HEK293T (cell line): ENCODE measurements at regions not wholly inside any gene's neighbourhood (a gene's known extent, or its start where the extent isn't known, plus 50 kb on each side); places are given as distances from the start of the nearest gene placed in this dataset.

Experiments
- CTCF ChIA-PET: fragments of 350-600 bp; formaldehyde crosslinking; extraction: SDS; loops from one replicate; lab custom pipeline; 2021; ENCODE audit warnings: antibody characterized with exemption, inconsistent platforms; lab: Yijun Ruan, JAX
- POLR2A ChIA-PET: fragments of 350-600 bp; formaldehyde crosslinking; extraction: SDS; loops from one replicate; lab custom pipeline; 2020; ENCODE audit warnings: antibody characterized with exemption, inconsistent platforms; lab: Yijun Ruan, JAX
- DNase-seq: peaks from one replicate; pipeline ENCODE4 v3.0.0; 2012; ENCODE audit warnings: mixed read lengths; ENCODE audit errors: extremely low spot score
- ARNT ChIP-seq: fragments of 450-650 bp; IDR thresholded peaks from 2 replicates; pipeline ENCODE4 v1.6.1; 2017; ENCODE audit warnings: mild to moderate bottlenecking
- BHLHE40 ChIP-seq: fragments of 450-650 bp; IDR thresholded peaks from 2 replicates; pipeline ENCODE4 v1.6.1; 2016; ENCODE audit warnings: mild to moderate bottlenecking, moderate library complexity, borderline replicate concordance
- CTBP1 ChIP-seq: fragments of 450-650 bp; IDR thresholded peaks from 2 replicates; pipeline ENCODE4 v1.6.1; 2016; ENCODE audit warnings: borderline replicate concordance
- ELF4 ChIP-seq: fragments of 450-650 bp; IDR thresholded peaks from 2 replicates; pipeline ENCODE4 v1.6.1; 2017; ENCODE audit warnings: antibody characterized with exemption
- FOXA1 ChIP-seq: fragments of 450-650 bp; IDR thresholded peaks from 2 replicates; pipeline ENCODE4 v1.6.1; 2016; ENCODE audit warnings: mild to moderate bottlenecking
- FOXK2 ChIP-seq: fragments of 450-650 bp; IDR thresholded peaks from 2 replicates; pipeline ENCODE4 v1.6.1; 2016; ENCODE audit warnings: mild to moderate bottlenecking
- FOXM1 ChIP-seq: fragments of 450-650 bp; IDR thresholded peaks from 2 replicates; pipeline ENCODE4 v1.6.1; 2017; ENCODE audit warnings: mild to moderate bottlenecking, borderline replicate concordance
- HDGF ChIP-seq: fragments of 450-650 bp; IDR thresholded peaks from 2 replicates; pipeline ENCODE4 v1.6.1; 2017; ENCODE audit warnings: antibody characterized with exemption, borderline replicate concordance
- L3MBTL2 ChIP-seq: fragments of 450-650 bp; conservative IDR thresholded peaks from 2 replicates; pipeline ENCODE4 v1.6.1; 2016; ENCODE audit warnings: mild to moderate bottlenecking
- LEF1 ChIP-seq: fragments of 450-650 bp; IDR thresholded peaks from 2 replicates; pipeline ENCODE4 v1.6.1; 2017; ENCODE audit warnings: mild to moderate bottlenecking, borderline replicate concordance
- NFRKB ChIP-seq: fragments of 450-650 bp; IDR thresholded peaks from 2 replicates; pipeline ENCODE4 v1.6.1; 2016; ENCODE audit warnings: mild to moderate bottlenecking, moderate library complexity
- SP1 ChIP-seq: fragments of 450-650 bp; IDR thresholded peaks from 2 replicates; pipeline ENCODE4 v1.6.1; 2017
- SUZ12 ChIP-seq: fragments of 450-650 bp; IDR thresholded peaks from 2 replicates; pipeline ENCODE4 v1.6.1; 2016; ENCODE audit warnings: mild to moderate bottlenecking
- TARDBP ChIP-seq: fragments of 450-650 bp; IDR thresholded peaks from 2 replicates; pipeline ENCODE4 v1.6.1; 2016
- ZNF384 ChIP-seq: fragments of 450-650 bp; IDR thresholded peaks from 2 replicates; pipeline ENCODE4 v1.6.1; 2016
- TF ChIP-seq, protein P1 (sequence below): fragments of 450-650 bp; IDR thresholded peaks from 2 replicates; pipeline ENCODE4 v1.6.1; 2016

DNA sequence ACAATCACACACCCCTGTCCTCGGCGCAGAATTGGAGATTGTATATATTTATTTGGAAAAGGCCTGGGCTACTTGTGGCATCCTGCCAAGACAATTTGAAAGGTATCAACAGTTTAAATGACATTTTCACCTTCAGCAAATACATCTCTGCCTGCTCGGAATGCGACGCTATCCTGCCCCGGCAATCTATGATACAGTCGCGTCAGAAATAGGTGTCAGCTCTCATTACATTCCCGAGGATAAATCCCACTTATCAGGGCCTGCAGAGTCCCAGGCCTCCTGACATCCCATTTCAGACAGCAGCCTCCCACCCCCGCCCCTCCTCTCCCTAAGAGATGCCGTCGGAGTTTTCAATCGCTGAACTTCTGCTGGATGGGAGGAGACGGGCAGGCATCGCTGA lies 114.7 kb downstream of the BRD1 start:
- ChIA-PET POLR2A (no interaction called here), CTCF (no interaction called here)
- TF ChIP-seq NFRKB (no peak), FOXM1 (no peak), ZNF384 (no peak), L3MBTL2 (no peak), SUZ12 (no peak), FOXA1 (no peak), BHLHE40 (no peak), HDGF (no peak), ELF4 (no peak), LEF1 (no peak), ARNT (no peak), CTBP1 (no peak), SP1 (no peak)
- TF ChIP-seq, protein P1, sequence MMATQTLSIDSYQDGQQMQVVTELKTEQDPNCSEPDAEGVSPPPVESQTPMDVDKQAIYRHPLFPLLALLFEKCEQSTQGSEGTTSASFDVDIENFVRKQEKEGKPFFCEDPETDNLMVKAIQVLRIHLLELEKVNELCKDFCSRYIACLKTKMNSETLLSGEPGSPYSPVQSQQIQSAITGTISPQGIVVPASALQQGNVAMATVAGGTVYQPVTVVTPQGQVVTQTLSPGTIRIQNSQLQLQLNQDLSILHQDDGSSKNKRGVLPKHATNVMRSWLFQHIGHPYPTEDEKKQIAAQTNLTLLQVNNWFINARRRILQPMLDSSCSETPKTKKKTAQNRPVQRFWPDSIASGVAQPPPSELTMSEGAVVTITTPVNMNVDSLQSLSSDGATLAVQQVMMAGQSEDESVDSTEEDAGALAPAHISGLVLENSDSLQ: no peak
- no peak for DNase-seq

DNA sequence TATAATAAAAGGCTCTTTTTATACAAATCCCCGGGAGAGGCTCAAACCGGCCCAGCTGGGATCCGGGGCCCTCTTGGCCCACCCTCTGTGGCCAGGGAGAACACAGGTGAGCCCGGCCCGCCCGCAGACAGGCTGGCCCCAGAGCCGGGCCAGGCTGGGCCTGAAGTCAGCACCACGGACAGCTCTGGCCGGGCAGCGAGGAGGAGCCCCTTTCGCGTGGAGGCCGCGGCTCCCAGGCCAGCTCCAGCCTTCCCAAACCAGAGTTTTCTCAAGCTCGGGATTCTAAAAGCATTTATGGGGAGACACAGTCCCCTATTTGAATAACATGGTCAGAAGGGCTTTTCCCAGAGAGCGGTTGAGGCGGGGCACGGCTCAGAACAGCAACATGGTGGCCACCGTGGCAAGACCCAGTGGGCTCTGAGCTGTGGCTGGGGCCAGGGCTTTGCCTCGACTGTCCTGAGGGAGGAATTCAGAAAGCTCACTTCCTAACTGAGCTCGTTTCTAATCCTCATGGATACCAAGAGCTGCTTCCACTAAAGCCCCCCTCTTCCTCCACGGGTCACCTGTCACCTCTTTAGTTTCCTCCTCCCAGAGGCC lies 115.4 kb downstream of the BRD1 start:
- POLR2A ChIA-PET: no interaction called here
- DNase-seq: peak; percentile 36
- no peak for TF ChIP-seq CTBP1
- CTCF ChIA-PET: no interaction called here

DNA sequence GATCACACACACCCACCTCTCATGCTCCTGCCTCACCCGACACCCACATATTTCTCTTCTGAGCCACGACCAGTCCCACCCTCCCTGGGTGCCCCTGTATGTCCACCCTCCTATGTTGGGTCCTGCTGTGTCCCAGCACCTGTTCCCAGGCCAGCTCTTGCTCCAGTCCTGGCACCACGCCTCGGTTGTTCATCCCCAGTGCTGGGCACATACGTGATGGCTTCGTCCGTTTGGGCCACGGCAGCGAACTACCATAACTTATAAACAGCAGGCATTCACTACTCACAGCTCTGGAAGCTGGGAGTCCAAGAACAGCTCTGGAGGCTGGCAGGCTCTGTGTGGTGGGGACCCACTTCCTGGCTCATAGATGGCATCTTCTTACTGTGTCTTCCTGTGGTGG lies 116.9 kb downstream of the BRD1 start:
- POLR2A ChIA-PET: no interaction called here
- CTCF ChIA-PET: no interaction called here
- TF ChIP-seq CTBP1: no peak
- TF ChIP-seq TARDBP: no peak
- no peak for TF ChIP-seq ELF4
- no peak for TF ChIP-seq SUZ12
- no peak for TF ChIP-seq FOXM1
- no peak for TF ChIP-seq HDGF
- no peak for TF ChIP-seq ZNF384
- no peak for TF ChIP-seq ARNT
- TF ChIP-seq L3MBTL2: no peak
- no peak for TF ChIP-seq FOXA1
- TF ChIP-seq, protein P1: no peak
- TF ChIP-seq NFRKB: no peak
- no peak for TF ChIP-seq LEF1
- no peak for TF ChIP-seq FOXK2
- DNase-seq: no peak

DNA sequence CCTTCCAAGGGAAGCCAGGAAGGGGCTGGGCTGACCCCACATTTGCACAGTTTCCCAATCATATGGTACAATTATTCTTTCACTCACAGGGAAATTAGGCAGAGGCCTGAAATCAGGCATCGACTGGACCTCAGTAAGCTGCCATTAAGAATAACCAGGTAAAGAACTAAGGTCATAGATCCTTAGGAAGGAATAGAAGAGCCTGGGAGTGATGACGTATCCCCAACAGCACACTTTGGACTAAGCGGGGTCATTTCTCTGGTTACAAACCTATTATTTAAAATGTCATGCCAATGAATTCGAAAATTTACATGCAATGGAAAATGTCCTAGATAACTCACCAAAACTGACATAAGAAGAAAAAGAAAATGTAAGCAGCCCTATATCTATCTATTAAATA lies 118.2 kb downstream of the BRD1 start:
- ChIA-PET POLR2A (no interaction called here), CTCF (no interaction called here)
- no peak for TF ChIP-seq FOXA1
- TF ChIP-seq SUZ12: no peak
- TF ChIP-seq CTBP1: no peak
- no peak for TF ChIP-seq ELF4
- no peak for TF ChIP-seq ARNT
- no peak for TF ChIP-seq NFRKB
- no peak for TF ChIP-seq ZNF384
- TF ChIP-seq TARDBP: no peak
- TF ChIP-seq BHLHE40: no peak
- no peak for TF ChIP-seq FOXK2
- TF ChIP-seq LEF1: no peak
- TF ChIP-seq FOXM1: no peak
- TF ChIP-seq, protein P1: no peak
- TF ChIP-seq SP1: no peak
- TF ChIP-seq HDGF: no peak
- TF ChIP-seq L3MBTL2: no peak
- no peak for DNase-seq

DNA sequence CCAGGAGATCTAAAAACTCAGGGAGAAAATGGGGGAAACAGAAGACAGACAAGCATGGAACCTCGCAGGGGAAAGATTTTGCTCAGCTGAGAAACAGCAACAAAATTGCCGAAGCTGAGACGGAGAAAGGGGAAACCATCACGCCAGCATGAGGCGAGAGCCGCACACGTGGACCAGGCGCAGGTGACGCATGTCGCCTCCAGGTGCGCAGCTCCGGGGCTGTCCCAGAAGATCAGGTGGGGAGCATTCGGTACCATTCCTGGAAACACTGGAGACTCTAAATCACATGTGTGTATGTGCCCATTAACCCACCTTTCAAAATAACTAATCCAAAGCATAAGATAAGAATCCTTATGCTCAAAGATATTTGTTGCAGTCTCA lies 121.7 kb downstream of the BRD1 start:
- no peak for DNase-seq
- CTCF ChIA-PET: no interaction called here
- POLR2A ChIA-PET: no interaction called here
- TF ChIP-seq FOXK2 (no peak), BHLHE40 (no peak), LEF1 (no peak), FOXM1 (no peak), ELF4 (no peak), TARDBP (no peak), FOXA1 (no peak), ZNF384 (no peak), HDGF (no peak)
- TF ChIP-seq, protein P1: no peak
